ENCODE measurements at regions not wholly inside any gene's neighbourhood (a gene's known extent, or its start where the extent isn't known, plus 50 kb on each side); places are given as distances from the start of the nearest gene placed in this dataset.

- H3K4me3 ChIP-seq, result no peak overlapping the region
- H3K9me3 ChIP-seq, result no peaks in the 10 kb centered on the region
- H3K27me3 ChIP-seq, result no peaks in the 10 kb centered on the region
- no peak for TF ChIP-seq CTCF (IDR thresholded peaks at IDR 0.05)
- H3K27ac ChIP-seq, result no peak overlapping the region
- no peaks in the 10 kb centered on the region for H3K36me3 ChIP-seq
- H3K4me1 ChIP-seq, result no peaks in the 10 kb centered on the region
- intact Hi-C loops (cut with DNase I), result no loop called here
- ATAC-seq, result no peak
- DNase-seq, result no peak
Measured at GRCh38 chr5:26578002-26578401, 460.4 kb downstream of the CDH9 start.

GRCh38 chr5:26572480-26572879 lies 465.9 kb downstream of the CDH9 start:
- Histone ChIP-seq H3K4me1 (no peaks in the 10 kb centered on the region), H3K27me3 (no peaks in the 10 kb centered on the region), H3K9me3 (no peaks in the 10 kb centered on the region), H3K4me3 (no peak overlapping the region), H3K36me3 (no peaks in the 10 kb centered on the region), H3K27ac (no peak overlapping the region)
- ATAC-seq, result no peak
- no peak for DNase-seq
- TF ChIP-seq CTCF (IDR thresholded peaks at IDR 0.05), result no peak
- intact Hi-C loops (cut with DNase I), result no loop called here

- peak; percentile 17 for ATAC-seq
- Histone ChIP-seq H3K27me3 (no peaks in the 10 kb centered on the region), H3K27ac (no peak overlapping the region), H3K36me3 (no peaks in the 10 kb centered on the region), H3K4me1 (no peaks in the 10 kb centered on the region), H3K9me3 (no peaks in the 10 kb centered on the region), H3K4me3 (no peak overlapping the region)
- peak; percentile 52 for DNase-seq
- no peak for TF ChIP-seq CTCF (IDR thresholded peaks at IDR 0.05)
- intact Hi-C loops (cut with DNase I), result no loop called here
Measured at GRCh38 chr5:26569929-26570258, 468.5 kb downstream of the CDH9 start.

- H3K4me1 ChIP-seq, result no peaks in the 10 kb centered on the region
- intact Hi-C loops (cut with DNase I), result no loop called here
- no peaks in the 10 kb centered on the region for H3K9me3 ChIP-seq
- H3K36me3 ChIP-seq, result no peaks in the 10 kb centered on the region
- H3K27me3 ChIP-seq, result no peaks in the 10 kb centered on the region
- no peak overlapping the region for H3K4me3 ChIP-seq
- no peak for TF ChIP-seq CTCF (IDR thresholded peaks at IDR 0.05)
- peak; percentile 44 for ATAC-seq
- peak; percentile 57 for DNase-seq
- no peak overlapping the region for H3K27ac ChIP-seq
Measured at GRCh38 chr5:26569241-26569928, 469.0 kb downstream of the CDH9 start.

GRCh38 chr5:26568316-26568715 lies 470.1 kb downstream of the CDH9 start:
- Histone ChIP-seq H3K27me3 (no peaks in the 10 kb centered on the region), H3K36me3 (no peaks in the 10 kb centered on the region), H3K4me3 (no peak overlapping the region), H3K4me1 (no peaks in the 10 kb centered on the region), H3K9me3 (no peaks in the 10 kb centered on the region), H3K27ac (no peak overlapping the region)
- DNase-seq (peak; percentile 55), ATAC-seq (no peak)
- intact Hi-C loops (cut with DNase I), result no loop called here
- no peak for TF ChIP-seq CTCF (IDR thresholded peaks at IDR 0.05)

GRCh38 chr5:26563979-26564378 lies 474.4 kb downstream of the CDH9 start:
- TF ChIP-seq CTCF (IDR thresholded peaks at IDR 0.05), result no peak
- Histone ChIP-seq H3K4me3 (no peak overlapping the region), H3K36me3 (no peaks in the 10 kb centered on the region), H3K4me1 (no peaks in the 10 kb centered on the region), H3K27me3 (no peaks in the 10 kb centered on the region), H3K9me3 (no peaks in the 10 kb centered on the region), H3K27ac (no peak overlapping the region)
- ATAC-seq (no peak), DNase-seq (no peak)
- intact Hi-C loops (cut with DNase I), result no loop called here
